Stomach (tissue), 4 donors: ENCODE measurements at regions not wholly inside any gene's neighbourhood (a gene's known extent, or its start where the extent isn't known, plus 50 kb on each side); places are given as distances from the start of the nearest gene placed in this dataset.

Experiments used
- POLR2A ChIP-seq, 4 donors: fragments of 450-650 bp; IDR thresholded peaks; one replicate each; pipeline ENCODE4 v1.6.1; 2016; ENCODE audit warnings: antibody characterized with exemption in 4 of 4, control low read depth in 2 of 4, mild to moderate bottlenecking in 1 of 4, moderate library complexity in 1 of 4
- TF ChIP-seq, protein P1 (sequence below), 7 experiments: fragments of 450-650 bp in 4 of 7; fragments of 200-600 bp in 3 of 7; sonication (generic) in 3 of 7; IDR thresholded peaks; one replicate each; pipeline ENCODE4 v1.5.1; 2016 to 2019; ENCODE audit warnings: antibody characterized with exemption in 7 of 7, control low read depth in 2 of 7, mild to moderate bottlenecking in 1 of 7

DNA sequence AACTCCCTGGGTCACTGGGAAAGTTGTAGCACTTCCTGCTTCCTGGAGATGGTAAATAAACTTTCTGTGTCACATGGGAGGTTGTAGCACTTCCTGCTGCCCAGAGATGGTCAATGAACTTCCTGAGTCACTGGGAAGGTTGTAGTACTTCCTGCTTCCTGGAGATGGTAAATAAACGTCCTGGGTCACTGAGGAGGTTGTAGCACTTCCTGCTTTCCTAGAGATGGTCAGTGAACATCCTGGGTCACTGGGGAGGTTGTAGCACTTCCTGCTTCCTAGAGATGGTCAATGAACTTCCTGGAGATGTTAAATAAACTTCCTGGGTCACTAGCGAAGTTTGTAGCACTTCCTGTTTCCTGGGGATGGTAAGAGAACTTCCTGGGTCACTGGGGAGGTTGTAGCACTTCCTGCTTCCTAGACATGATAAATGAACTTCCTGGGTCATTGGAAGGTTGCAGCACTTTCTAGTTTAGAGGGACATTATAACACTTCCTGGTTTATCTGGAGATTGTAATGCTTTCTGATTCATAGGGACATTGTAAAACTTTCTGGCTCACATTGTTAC lies 62.3 kb upstream of the CD99 start:
- no peak for TF ChIP-seq POLR2A (IDR thresholded peaks at IDR 0.05)
- TF ChIP-seq, protein P1, sequence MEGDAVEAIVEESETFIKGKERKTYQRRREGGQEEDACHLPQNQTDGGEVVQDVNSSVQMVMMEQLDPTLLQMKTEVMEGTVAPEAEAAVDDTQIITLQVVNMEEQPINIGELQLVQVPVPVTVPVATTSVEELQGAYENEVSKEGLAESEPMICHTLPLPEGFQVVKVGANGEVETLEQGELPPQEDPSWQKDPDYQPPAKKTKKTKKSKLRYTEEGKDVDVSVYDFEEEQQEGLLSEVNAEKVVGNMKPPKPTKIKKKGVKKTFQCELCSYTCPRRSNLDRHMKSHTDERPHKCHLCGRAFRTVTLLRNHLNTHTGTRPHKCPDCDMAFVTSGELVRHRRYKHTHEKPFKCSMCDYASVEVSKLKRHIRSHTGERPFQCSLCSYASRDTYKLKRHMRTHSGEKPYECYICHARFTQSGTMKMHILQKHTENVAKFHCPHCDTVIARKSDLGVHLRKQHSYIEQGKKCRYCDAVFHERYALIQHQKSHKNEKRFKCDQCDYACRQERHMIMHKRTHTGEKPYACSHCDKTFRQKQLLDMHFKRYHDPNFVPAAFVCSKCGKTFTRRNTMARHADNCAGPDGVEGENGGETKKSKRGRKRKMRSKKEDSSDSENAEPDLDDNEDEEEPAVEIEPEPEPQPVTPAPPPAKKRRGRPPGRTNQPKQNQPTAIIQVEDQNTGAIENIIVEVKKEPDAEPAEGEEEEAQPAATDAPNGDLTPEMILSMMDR (IDR thresholded peaks at IDR 0.05) = no peak
